H9 (cell line): ENCODE measurements at regions not wholly inside any gene's neighbourhood (a gene's known extent, or its start where the extent isn't known, plus 50 kb on each side); places are given as distances from the start of the nearest gene placed in this dataset.

ENCODE experiments used
- DNase-seq: peaks from one replicate; pipeline ENCODE4 v3.0.0-alpha.2; 2017
- H2AFZ ChIP-seq: one replicate; pipeline ENCODE4 v1.6.1; 2013; ENCODE audit warnings: mild to moderate bottlenecking, low read length, control low read depth, moderate library complexity
- H2AK5ac ChIP-seq: 2 replicates; pipeline ENCODE4 v1.6.1; 2013; ENCODE audit warnings: low read length, control low read depth, mixed read lengths; ENCODE audit not compliant: insufficient read length
- H2BK120ac ChIP-seq: one replicate; pipeline ENCODE4 v1.6.1; 2013; ENCODE audit warnings: low read depth, mild to moderate bottlenecking, low read length, control low read depth, inconsistent platforms; ENCODE audit not compliant: poor library complexity, severe bottlenecking
- H2BK12ac ChIP-seq: 2 replicates; pipeline ENCODE4 v1.6.1; 2013; ENCODE audit warnings: low read length, control low read depth, mixed read lengths, low read depth; ENCODE audit not compliant: insufficient read length
- H2BK15ac ChIP-seq: 2 replicates; pipeline ENCODE4 v1.6.1; 2013; ENCODE audit warnings: low read depth, low read length, control low read depth
- H2BK20ac ChIP-seq: one replicate; pipeline ENCODE4 v1.6.1; 2013; ENCODE audit warnings: low read depth, mild to moderate bottlenecking, low read length, control low read depth, inconsistent platforms; ENCODE audit not compliant: poor library complexity, severe bottlenecking
- H2BK5ac ChIP-seq: 2 replicates; pipeline ENCODE4 v1.6.1; 2013; ENCODE audit warnings: low read length, control low read depth, mixed read lengths; ENCODE audit not compliant: insufficient read length
- H3K14ac ChIP-seq: 2 replicates; pipeline ENCODE4 v1.6.1; 2013; ENCODE audit warnings: low read length, control low read depth; ENCODE audit not compliant: insufficient read depth
- H3K18ac ChIP-seq: 2 replicates; pipeline ENCODE4 v1.6.1; 2013; ENCODE audit warnings: low read depth, mild to moderate bottlenecking, mixed read lengths, low read length, control low read depth; ENCODE audit not compliant: insufficient read length
- H3K23ac ChIP-seq: 2 replicates; pipeline ENCODE4 v1.6.1; 2013; ENCODE audit warnings: low read length, control low read depth, mixed read lengths, low read depth; ENCODE audit not compliant: insufficient read length
- H3K23me2 ChIP-seq: 2 replicates; pipeline ENCODE4 v1.6.1; 2013; ENCODE audit warnings: low read depth, mild to moderate bottlenecking, mixed read lengths, low read length, control low read depth; ENCODE audit not compliant: insufficient read length, poor library complexity, severe bottlenecking
- H3K27ac ChIP-seq: 2 replicates; pipeline ENCODE4 v1.5.1; 2013; ENCODE audit warnings: low read length, control low read depth, mixed read lengths, low read depth; ENCODE audit not compliant: insufficient read length
- H3K27me3 ChIP-seq: 2 replicates; pipeline ENCODE4 v1.6.1; 2013; ENCODE audit warnings: low read length, control low read depth, inconsistent platforms; ENCODE audit not compliant: insufficient read depth
- H3K4ac ChIP-seq: 2 replicates; pipeline ENCODE4 v1.6.1; 2013; ENCODE audit warnings: low read depth, mild to moderate bottlenecking, control low read depth, inconsistent platforms, low read length, moderate library complexity
- H3K4me1 ChIP-seq: 2 replicates; pipeline ENCODE4 v1.6.1; 2013; ENCODE audit warnings: low read length, control low read depth, inconsistent platforms; ENCODE audit not compliant: insufficient read depth
- H3K4me2 ChIP-seq: 2 replicates; pipeline ENCODE4 v1.6.1; 2013; ENCODE audit warnings: low read length, control low read depth, mixed read lengths; ENCODE audit not compliant: insufficient read length, insufficient read depth
- H3K56ac ChIP-seq: 2 replicates; pipeline ENCODE4 v1.6.1; 2013; ENCODE audit warnings: low read depth, mild to moderate bottlenecking, mixed read lengths, low read length, control low read depth; ENCODE audit not compliant: insufficient read length
- H3K79me1 ChIP-seq: 2 replicates; pipeline ENCODE4 v1.6.1; 2013; ENCODE audit warnings: low read depth, mild to moderate bottlenecking, moderate library complexity, low read length, control low read depth, inconsistent platforms; ENCODE audit not compliant: insufficient read depth, poor library complexity, severe bottlenecking
- H3K79me2 ChIP-seq: 2 replicates; pipeline ENCODE4 v1.6.1; 2013; ENCODE audit warnings: low read length, control low read depth, inconsistent platforms; ENCODE audit not compliant: insufficient read depth
- H3K9ac ChIP-seq: 2 replicates; pipeline ENCODE4 v1.6.1; 2013; ENCODE audit warnings: low read length, control low read depth, mixed read lengths; ENCODE audit not compliant: insufficient read length; ENCODE audit errors: extremely low read depth
- H3K9me3 ChIP-seq: one replicate; pipeline ENCODE4 v1.6.1; 2013; ENCODE audit warnings: low read depth, low read length, inconsistent platforms; ENCODE audit not compliant: control insufficient read depth
- H3T11ph ChIP-seq: one replicate; pipeline ENCODE4 v1.6.1; 2013; ENCODE audit warnings: mild to moderate bottlenecking, low read length, control low read depth, inconsistent platforms
- H4K20me1 ChIP-seq: one replicate; pipeline ENCODE4 v1.6.1; 2013; ENCODE audit not compliant: control insufficient read depth, insufficient read length, insufficient read depth
- H4K5ac ChIP-seq: 2 replicates; pipeline ENCODE4 v1.6.1; 2013; ENCODE audit warnings: low read depth, mild to moderate bottlenecking, mixed read lengths, low read length, control low read depth; ENCODE audit not compliant: insufficient read length
- H4K8ac ChIP-seq: replicated peaks from 2 replicates; pipeline ENCODE4 v1.6.1; 2013; ENCODE audit warnings: low read length, control low read depth, mixed read lengths, low read depth; ENCODE audit not compliant: insufficient read length
- H4K91ac ChIP-seq: 2 replicates; pipeline ENCODE4 v1.6.1; 2013; ENCODE audit warnings: low read depth, mild to moderate bottlenecking, moderate library complexity, mixed read lengths, low read length, control low read depth; ENCODE audit not compliant: insufficient read length
- H3K27ac Mint-ChIP-seq, 3 experiments: 2 replicates in 2 of 3; 3 replicates in 1 of 3; pipeline ENCODE4 v1.8.0; 2020 to 2021; ENCODE audit warnings: mixed read lengths in 3 of 3, mild to moderate bottlenecking in 1 of 3, moderate library complexity in 1 of 3
- H3K27me3 Mint-ChIP-seq: 2 replicates; pipeline ENCODE4 v1.8.0; 2021; ENCODE audit warnings: low read depth, mild to moderate bottlenecking, moderate library complexity, mixed read lengths
- H3K36me3 Mint-ChIP-seq, 3 experiments: 2 replicates in 2 of 3; 3 replicates in 1 of 3; pipeline ENCODE4 v1.8.0; 2020 to 2021; ENCODE audit warnings: low read depth in 3 of 3, mixed read lengths in 3 of 3; ENCODE audit not compliant: insufficient read depth in 1 of 3
- H3K4me1 Mint-ChIP-seq, 2 experiments: 2 replicates each; pipeline ENCODE4 v1.8.0; 2020; ENCODE audit warnings: mixed read lengths in 2 of 2
- H3K4me3 Mint-ChIP-seq, 2 experiments: 2 replicates in 1 of 2; 3 replicates in 1 of 2; pipeline ENCODE4 v1.8.0; 2020 to 2021; ENCODE audit warnings: mild to moderate bottlenecking in 2 of 2, mixed read lengths in 2 of 2, moderate library complexity in 1 of 2
- H3K9me3 Mint-ChIP-seq, 2 experiments: 2 replicates in 1 of 2; 3 replicates in 1 of 2; pipeline ENCODE4 v1.8.0; 2020; ENCODE audit warnings: mild to moderate bottlenecking in 2 of 2, mixed read lengths in 2 of 2, moderate library complexity in 1 of 2
- CTCF ChIP-seq: fragments of 200-600 bp; sonication (generic); conservative IDR thresholded peaks from 3 replicates; pipeline ENCODE4 v1.8.0; 2021; ENCODE audit warnings: antibody characterized with exemption, mild to moderate bottlenecking
- WGBS: extraction: QIAGEN DNeasy Blood & Tissue Kit; methylation state at CpG from one replicate; pipeline ENCODE4 v1.1.7; 2013; ENCODE audit warnings: missing lambda C conversion rate, low lambda C conversion rate, mixed read lengths; ENCODE audit not compliant: insufficient read length; ENCODE audit errors: extremely low coverage; 5-methylcytosine and 5-hydroxymethylcytosine counted together

GRCh38 chr10:129025787-129026186 lies 441.3 kb upstream of the MGMT start:
- H4K91ac ChIP-seq = no peak overlapping the region
- no peak overlapping the region for H3T11ph ChIP-seq
- no peak overlapping the region for H2BK15ac ChIP-seq
- TF ChIP-seq CTCF = no peak
- no peak overlapping the region for H3K18ac ChIP-seq
- Mint-ChIP-seq H3K27me3 (no peaks in the 10 kb centered on the region; the same call in 1 of the 2 replicates), H3K9me3 (no peaks in the 10 kb centered on the region), H3K4me3 (no peak overlapping the region), H3K36me3 (no peaks in the 10 kb centered on the region), H3K4me1 (peaks cover 36 to 44% of the 10 kb centered on the region in 2 experiments), H3K27ac (peak overlapping the region in 1 of 3 experiments; percentile 77; a peak in 1 of 7 replicates)
- no peak overlapping the region for H4K8ac ChIP-seq
- no peak overlapping the region for H3K23ac ChIP-seq
- no peak overlapping the region for H2BK5ac ChIP-seq
- H3K79me1 ChIP-seq = no peaks in the 10 kb centered on the region
- no peaks in the 10 kb centered on the region for H3K23me2 ChIP-seq
- no peak overlapping the region for H2AFZ ChIP-seq
- no peak overlapping the region for H2AK5ac ChIP-seq
- H3K27ac ChIP-seq = no peak overlapping the region
- no peak overlapping the region for H3K4ac ChIP-seq
- H3K9ac ChIP-seq = no peak overlapping the region
- H3K4me2 ChIP-seq = no peak overlapping the region
- no peak overlapping the region for H4K5ac ChIP-seq
- H3K56ac ChIP-seq = no peak overlapping the region
- H3K9me3 ChIP-seq = no peaks in the 10 kb centered on the region
- H2BK12ac ChIP-seq = no peak overlapping the region
- no peak overlapping the region for H2BK20ac ChIP-seq
- no peak overlapping the region for H3K14ac ChIP-seq
- H3K79me2 ChIP-seq = no peaks in the 10 kb centered on the region
- H3K27me3 ChIP-seq = no peaks in the 10 kb centered on the region
- peak; percentile 43 for DNase-seq
- WGBS = no CpG with 5 or more reads among the region's 10 CpGs
- no peaks in the 10 kb centered on the region for H4K20me1 ChIP-seq
- peaks cover 5% of the 10 kb centered on the region for H3K4me1 ChIP-seq
- H2BK120ac ChIP-seq = no peak overlapping the region
